ENCODE measurements at regions not wholly inside any gene's neighbourhood (a gene's known extent, or its start where the extent isn't known, plus 50 kb on each side); places are given as distances from the start of the nearest gene placed in this dataset.

DNA sequence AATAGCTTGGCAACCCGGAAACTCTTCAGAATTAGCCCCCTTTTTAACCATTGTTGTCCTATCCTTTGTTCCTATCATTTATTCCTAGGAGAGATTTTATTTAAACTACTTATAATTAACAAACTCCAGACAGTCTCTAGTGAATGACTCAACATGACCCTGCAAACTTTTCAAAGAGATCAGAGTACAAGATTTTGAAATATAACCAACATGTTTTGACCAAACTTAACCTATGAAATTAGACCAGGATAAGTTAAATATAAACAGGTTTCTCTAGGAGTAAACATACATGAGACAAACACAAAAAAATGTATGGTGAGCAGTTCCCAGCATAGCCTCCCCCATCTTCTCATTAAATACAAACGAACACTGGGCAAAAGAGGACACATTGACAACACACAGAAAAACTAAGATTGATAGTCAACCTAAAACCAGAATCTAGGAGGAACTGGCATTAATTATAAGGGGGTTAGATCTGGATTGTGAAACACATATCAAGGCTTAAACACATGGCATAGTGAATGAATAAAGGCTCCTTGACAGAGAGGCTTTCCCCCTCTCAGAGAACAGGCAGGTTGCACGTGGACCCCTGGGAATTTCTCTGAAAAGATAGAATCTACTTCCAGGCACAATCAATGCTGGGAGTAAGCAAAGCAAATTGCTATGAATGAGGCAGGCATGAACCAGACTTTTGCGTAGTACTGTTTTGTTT is 284.1 kb downstream of the IRS1 start:
- no peak for DNase-seq

DNA sequence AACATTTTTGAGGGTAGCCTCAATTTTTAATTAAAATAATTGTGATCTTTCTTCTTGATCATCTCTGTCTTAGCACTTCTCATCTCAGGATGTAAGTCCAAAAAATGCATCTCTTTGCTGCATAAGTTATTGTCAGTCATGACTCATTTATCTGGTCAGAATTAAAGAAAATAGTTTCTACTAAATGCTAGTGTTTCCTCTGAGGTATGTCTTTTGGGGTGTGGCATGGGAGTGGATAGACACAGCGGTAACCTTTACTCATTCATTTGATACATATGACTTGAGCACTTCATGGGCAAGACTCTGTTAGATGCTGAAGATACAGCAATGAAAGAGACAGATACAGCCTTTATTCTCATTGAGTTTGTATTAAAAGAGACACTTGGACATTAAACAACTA is 284.7 kb downstream of the IRS1 start:
- no peak for DNase-seq

DNA sequence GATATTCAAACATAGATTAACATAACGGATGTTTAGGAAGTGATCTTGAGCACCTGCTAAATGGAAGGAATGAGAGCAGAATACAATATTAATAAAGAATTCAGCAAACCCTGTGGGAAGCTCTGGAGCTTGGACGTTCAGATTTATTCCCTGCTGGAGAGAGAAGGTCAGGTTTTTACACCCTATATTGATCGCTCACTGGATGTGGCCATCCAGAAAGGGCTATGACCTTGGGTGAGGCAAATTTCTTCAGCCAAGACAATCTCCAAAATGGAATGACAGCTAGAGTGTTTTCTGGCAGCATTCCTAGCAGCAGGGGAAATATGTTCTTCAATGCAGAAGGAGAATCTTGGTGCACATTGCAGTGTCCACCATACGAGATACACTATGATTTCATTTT is 288.3 kb downstream of the IRS1 start:
- DNase-seq: no peak

DNA sequence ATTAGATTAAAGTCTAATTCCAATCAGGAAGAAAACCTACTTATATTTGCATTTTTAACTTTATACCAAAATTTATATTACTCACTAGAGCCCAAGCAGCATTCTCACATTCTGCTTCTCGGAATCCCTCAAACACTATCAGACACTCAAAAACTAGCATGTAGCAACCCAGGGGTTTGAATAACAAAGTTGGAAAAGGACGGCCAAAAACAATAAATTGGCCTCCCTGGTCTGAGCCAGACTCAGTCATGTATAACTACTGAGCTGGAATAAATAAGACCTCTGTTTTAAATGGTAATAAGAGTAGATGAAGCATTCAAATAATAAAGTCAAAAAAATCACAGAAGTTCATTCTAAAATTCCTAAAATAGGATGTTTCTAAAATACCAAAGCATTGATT is 290.9 kb downstream of the IRS1 start:
- DNase-seq: no peak

DNA sequence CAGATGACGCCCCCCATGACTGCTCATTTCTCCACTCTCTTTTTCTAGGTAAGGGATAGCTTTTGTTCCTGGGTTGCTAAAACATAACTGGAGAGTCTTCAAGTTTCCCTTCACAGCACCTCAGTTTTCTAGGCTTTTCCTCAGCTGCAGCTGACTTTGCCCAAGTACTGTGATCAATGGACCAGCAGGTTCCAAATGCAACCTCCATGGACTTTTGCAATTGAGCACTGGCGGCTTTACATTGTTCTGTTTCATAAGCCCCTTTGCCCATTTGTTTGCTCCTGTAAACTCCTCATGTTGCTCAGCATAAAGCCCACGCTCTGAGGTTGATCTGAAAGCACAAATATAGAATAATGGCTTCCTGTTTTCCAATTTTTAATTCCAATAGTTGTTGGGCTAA is 291.6 kb downstream of the IRS1 start:
- DNase-seq: no peak

DNA sequence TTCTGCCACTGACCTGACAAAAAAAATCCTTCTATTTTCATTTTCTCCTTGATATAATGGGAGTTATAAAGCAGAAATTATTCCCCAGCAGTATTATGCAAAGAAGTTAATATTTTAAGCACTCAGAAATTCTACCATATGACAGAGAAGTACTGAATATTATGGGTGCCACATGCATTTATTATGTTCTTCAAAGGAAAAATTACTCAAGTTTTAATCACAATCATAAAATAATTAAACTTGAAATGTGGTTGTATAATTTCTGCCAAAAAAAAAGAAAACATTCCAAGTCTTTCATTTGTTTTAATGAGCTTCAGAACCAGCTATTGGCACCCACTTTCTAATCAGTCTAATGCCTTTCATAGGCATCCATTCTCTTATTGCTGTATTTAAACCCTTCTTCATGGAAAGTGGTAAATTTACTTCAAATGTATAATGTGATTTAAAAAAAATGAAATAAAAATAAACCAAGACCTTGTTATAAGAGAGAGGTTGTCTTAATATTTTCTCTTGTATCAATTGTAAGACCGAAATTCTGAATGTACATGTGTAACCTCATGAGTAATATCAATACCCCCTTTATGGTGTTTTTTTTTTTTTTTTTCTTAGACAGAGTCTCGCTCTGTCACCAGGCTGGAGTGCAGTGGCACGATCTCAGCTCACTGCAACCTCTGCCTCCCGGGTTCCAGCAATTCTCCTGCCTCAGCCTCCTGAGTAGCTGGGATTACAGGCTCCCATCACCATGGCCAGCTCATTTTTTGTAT is 302.3 kb downstream of the IRS1 start:
- no peak for DNase-seq

DNA sequence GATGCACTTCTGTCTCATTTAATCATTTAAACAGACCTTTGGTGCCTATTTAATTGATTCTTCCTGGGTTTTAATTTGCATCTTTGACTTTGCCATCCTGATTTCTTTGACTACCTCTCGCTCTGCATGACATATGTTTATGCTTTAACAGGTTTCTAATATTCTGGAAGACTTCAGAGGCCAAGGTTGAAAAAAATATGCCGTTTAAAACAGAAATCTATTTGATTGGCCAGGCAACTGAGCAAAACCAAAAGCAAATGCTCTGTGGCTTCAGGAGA is 303.4 kb downstream of the IRS1 start:
- no peak for DNase-seq

DNA sequence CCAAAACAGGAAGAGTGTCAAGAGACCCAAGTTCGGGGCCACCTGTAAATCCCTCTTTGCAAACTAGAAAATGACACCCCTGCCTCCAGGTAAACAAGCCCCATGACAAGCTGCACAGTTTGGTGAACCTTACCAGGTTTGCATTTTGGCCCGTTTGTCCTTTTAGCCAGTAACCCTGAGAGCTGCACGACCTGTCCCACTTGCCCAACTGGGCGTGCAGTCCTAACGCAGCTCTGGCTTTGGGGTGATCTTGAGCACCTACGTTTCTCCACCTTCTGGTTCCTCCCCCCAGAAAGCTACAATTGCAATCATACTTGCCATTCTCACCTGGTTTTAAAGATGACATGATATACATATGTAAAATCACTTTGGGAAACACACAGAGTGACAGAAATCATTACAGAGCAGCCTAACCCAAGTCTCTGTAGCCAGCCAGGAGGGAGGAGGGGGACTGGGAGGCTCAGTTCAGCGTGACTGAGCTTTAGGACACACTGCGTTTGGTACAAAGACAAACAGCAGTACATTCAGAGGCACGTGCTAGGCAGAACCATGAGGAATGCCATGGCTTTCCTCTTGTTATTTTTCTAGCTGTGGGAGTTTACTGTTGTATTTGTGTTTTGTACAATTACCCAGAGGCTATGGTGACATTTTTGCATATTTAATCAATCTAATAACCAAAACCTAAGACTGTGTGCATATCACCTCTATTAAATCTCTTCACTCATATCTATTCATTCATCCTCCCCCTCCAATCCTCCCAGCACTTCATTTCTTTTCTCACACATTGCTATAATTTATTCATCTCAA is 304.0 kb downstream of the IRS1 start:
- DNase-seq: no peak

DNA sequence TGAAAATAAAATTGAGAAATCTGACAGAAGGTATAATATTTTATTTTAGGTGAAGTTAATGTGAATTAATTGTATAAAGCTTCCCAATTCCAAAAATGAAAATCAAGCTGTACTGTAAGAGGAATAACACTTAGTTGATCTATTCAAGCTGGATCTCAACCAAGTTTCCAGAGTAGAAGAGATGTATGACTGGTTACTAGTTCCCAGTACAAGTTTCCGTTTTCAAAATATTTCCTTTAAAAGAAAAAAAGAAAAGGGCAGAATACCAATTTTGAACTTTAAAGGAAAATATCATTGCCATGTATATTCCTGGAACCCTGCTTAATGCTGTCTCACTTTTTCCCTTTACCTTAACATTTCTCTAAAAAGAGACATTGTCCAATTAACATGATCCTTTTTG is 308.5 kb downstream of the IRS1 start:
- no peak for DNase-seq

DNA sequence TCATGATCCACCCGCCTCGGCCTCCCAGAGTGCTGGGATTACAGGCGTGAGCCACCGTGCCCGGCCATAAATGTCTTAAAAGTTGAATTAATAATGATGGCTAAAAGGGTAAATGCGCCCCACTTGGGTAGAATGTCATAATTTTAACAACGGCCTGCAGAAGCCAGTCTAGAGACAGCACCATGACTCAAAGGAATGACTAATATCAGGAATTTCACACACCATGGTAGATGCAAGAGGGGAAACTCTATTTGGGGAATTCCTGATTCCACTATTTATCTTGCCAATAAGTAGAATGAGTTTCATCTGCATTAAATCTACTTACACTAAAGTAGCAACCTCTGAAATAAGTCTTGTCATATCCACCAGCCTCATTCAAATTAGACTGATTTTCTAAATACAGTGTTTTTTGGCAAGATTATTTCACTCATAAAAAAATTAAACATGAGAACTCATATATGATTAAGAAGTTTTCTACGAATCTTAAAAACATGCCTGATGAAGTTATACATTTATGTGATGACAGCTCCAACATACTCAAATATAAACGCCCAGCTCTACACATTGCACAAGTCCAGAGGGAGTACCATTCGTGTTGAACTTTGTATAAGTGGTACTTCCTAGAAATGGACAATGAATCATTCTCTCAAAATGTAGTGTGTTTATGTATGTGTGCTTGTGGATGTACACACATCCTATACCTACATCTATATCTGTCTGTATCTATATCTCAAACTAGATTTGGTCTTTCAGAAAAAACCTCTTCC is 309.7 kb downstream of the IRS1 start:
- DNase-seq: no peak

DNA sequence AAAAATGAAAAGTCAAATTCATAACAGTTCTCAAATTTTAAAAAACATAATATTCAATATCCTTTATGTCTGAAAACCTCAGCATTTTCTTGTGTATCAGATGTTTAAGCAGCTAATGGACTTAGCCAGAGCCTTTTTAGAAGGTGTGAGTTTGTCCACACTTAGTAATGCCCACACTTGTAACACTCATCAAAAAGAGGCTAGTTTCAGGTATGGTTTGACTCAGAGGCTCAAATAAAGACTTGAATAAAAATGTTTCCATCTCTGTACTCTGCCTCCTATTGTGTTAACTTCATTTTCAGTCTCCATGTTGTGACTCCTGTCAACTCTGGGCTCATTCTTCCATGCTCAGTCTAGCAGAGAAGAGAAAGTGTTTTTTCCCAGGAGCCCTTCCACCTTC is 311.6 kb downstream of the IRS1 start:
- no peak for DNase-seq

DNA sequence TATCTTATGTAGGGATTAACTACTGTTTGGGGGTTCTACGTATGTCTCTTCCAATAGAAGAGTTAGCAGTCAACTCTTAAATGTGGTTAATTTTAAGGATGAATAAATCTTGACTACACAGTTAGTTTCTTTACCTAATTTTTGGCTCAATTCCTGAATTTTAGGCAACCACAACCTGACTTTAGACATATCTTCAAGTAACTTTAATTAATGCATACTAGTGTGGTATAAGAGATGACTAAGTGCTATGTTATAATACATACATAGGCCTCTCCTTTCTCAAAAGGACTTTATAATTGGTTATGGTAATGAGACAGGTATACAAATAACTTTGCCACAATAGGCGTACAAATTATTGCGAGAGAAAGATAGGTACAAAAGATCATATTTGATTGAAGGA is 312.0 kb downstream of the IRS1 start:
- DNase-seq: no peak

DNA sequence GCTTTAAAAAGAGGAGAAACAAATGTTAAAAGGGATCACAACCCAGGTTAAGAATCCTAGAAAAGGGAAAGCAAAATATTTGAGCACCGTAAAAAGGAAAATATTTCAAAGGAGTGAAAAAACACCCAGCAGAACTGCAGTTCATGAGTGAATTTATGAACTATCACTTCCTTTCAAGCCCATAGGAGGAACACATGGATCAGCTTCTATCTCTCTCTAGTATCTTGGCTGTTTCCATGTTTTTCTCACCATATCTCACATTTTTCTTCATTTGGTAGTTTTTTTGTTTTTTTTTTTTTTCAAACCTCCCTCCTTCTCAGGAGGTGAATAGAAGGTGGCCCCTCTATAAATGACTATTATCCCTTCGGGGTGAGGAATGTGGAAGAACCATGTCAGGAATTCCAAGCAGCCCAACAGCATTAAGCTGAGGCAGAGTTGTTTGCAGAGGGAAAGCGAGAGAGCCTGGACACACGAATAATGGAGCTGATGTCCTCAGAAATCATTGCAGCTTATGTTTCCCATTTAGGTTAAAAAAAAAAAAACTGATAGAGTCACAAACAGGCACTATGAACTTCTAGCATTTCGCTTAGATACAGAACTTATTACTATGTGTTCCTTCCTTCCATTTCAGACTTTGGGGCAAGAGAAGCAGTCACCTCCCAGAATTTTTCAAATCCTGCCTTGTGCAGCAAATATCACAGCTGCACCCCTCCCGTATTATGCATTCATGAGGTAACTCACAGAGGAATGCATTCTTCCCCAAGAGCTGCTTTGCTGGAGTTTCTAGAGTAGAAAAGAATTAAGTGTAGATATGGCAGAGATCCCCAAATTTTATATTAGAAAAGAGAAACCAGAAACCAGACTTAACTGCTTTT is 315.6 kb downstream of the IRS1 start:
- no peak for DNase-seq

DNA sequence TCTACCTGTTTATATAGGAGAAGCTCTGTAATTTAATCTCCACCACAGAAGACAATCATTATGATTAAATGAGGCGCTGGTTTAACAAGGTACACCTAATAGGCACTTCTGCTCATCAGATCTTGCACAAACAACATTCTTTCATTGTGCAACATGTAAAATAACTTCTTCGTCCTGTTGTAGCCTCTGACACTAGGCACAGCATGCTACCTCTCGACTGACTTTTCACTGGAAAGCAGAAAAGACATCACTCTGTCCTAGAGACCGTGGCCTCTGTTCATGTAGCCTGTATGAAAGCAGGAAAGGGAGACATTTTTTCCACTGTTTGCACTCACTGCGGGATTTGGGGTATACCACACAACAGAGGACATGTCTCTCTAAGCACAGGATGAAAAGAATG is 316.5 kb downstream of the IRS1 start:
- no peak for DNase-seq

DNA sequence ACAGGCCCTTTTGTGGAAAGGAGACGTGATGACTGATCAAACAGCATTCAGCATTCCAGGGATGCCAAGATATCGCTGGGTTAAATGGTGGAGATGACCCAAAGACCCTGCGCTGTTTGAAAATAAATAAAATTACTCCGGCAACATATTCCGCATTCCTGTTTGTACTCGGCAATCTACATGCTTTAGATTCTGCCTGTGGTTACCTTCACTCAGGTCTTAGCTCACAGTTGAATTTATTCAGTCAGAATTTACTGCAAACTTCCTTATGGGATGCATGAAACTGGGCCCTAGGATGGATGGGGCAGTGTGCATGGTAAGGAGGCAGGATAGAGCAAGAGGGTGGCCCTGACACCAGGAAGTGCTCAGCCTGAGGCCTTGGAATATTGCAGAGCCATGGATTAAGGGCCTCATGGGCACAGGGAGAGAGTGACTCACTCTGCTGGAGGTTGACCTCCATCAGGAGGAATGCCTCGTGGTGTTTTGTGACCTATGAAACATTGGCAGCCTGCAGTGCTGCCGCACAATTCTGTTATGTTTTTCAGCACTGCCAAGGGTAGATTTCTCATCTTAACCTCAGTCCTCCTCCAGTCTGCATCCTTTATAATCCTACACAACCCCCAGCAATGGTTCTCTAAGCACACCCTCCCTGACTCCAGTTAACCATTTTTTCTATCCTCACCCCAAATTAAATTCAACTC is 321.4 kb downstream of the IRS1 start:
- no peak for DNase-seq

DNA sequence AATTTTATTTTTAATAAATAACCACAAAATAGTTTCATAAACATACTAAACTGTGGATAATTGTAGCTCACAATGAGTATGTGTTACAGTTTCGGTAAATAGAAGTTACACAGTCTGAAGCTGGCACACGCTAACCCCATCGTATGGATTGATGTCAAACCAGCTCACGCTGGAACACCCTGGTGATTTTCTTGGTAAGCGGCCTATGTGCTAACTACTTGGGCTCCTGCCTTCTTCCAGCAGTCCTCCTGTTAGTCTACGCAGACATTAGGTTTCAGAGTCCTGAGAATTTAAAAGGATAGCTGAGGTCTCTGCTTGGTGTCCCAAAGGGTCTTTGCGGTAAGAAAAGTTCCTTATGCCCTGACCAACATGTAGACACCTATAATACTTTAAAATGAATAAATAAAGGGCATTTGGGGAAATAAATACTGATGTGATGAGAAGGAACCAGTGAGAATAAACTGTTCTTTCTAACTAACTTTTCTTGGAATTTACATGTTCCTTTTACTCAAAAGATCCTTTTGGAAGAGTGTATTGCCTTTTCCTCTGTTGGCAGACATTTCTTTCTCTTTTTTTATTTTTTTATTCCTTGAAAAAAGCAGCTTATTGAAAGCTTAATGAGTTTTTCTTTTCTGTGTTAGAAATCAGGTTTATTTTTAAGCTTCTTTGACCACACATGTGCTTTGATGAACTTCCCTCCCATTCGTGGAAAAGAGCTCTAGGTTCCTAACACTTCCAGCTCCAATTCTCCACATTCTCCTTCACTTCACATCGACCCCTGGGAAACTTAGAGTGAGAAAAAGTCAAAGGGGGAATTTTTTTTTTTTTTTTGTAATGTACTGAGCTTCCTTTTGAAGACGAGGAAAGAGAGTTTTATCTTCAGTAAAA is 322.2 kb downstream of the IRS1 start:
- DNase-seq: no peak

DNA sequence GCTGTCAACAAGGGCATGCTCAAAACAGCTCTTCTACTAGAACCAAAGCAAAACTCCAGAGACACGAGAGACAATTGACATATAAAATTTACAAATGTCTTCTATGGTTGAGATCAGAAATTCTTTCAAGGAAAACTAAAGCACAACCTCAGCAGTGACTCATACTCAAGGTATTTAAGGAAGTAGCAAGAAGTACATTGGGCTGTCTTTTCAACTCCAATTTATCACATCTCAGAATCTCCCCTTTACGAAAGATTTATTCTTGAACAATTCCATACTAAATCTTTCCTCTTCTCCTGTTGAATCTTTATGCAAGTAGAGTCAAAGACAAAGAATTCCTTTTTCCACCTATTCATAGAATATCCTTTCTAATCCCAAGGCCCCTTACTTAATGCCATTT is 324.0 kb downstream of the IRS1 start:
- no peak for DNase-seq

DNA sequence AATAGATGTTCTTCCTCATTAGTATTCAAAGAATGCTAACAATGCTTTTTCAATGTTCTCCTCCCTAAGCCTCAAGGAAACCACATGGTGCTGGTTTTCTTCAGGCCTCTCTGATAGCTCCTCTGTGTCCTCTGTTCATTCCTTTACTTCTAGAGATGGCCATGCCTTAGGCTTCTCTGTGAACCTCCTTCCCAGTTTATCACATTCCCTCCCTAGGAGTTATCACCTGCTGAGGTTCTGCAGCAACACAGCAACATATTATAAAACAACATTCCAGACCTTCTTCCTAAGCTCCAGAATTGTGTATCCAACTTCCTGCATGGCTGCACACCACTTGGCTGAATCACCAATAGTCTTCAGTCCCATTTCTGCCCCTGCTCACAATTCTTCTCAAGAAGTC is 325.5 kb downstream of the IRS1 start:
- no peak for DNase-seq

DNA sequence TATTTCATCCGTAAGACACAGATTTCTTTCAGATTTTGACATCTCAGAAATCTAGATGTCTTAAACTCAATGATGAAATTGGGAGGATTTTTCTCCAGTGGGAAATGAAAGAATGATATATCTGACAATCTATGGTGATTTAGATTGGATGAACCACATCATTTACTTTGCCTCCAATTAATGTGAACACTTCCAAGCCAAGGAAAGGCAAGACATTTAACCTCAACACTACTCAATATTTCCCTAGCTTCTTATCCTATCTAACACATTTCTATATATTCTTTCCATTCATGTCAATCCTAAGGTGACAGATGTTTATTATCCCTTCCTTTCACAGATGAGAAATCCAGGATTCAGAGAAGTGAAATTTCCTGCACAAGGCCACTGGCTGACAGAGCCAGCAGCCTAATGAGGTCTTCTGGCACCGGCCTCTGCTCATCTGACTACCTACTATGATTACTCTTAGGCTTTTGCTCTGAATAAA is 327.6 kb downstream of the IRS1 start:
- DNase-seq: no peak

DNA sequence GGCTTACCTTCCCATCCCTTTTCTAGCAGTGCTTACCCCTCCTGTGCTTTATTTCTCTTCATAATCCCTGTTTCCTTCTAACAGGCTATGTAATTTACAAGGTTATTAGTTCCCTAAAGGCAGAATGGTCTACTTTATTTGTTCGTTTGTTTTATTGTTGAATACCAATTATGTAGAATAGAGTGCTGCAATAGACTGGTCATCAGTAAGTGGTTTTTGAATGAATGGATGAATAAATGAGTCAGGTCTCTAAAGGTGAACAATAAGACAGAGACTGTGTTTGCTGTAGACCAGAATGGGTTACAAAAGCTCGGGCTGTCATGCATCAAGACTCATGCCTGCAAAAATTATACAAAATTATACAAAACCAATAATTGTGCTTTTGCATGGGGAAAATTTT is 332.0 kb downstream of the IRS1 start:
- no peak for DNase-seq

DNA sequence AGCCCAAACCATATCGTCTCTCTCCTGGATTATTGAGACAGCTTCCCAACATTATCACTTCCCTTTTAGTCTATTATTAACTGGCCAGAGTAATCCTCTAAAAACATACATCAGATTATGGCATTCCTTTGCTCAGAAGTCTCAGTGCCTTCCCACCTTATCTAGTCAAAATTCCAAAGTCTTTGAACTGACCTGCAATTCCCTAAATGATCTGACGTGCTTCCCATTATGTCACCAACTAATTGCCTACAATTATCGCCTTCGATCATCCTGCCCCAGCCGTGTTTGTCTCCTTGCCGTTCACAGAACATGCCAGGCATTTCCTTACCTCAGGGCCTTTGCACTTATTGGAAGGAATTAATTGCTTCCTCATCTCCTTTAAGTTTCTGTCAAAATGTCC is 332.4 kb downstream of the IRS1 start:
- no peak for DNase-seq

All from GDM1 (cell line).